HG03378 (cell line): ENCODE measurements at regions not wholly inside any gene's neighbourhood (a gene's known extent, or its start where the extent isn't known, plus 50 kb on each side); places are given as distances from the start of the nearest gene placed in this dataset.

ENCODE experiments used
- ATAC-seq: cut with Tn5 transposase; IDR thresholded peaks from one replicate; pipeline ENCODE4 v1.9.1; 2021; ENCODE audit warnings: mild to moderate bottlenecking, moderate library complexity; ENCODE audit not compliant: unreplicated experiment

GRCh38 chr5:96284727-96285389 lies 148.2 kb downstream of the PCSK1 start:
- no peak for ATAC-seq

- ATAC-seq, result no peak
These were observed 149.5 kb downstream of the PCSK1 start for GRCh38 chr5:96283589-96283988.

- no peak for ATAC-seq
These were observed 151.0 kb downstream of the PCSK1 start for GRCh38 chr5:96282020-96282419.

- ATAC-seq, result no peak
These were observed 152.1 kb downstream of the PCSK1 start for GRCh38 chr5:96280946-96281393.

- peak; percentile 78 for ATAC-seq
These were observed 153.1 kb downstream of the PCSK1 start for GRCh38 chr5:96279801-96280542.

- no peak for ATAC-seq
These were observed 154.1 kb downstream of the PCSK1 start for GRCh38 chr5:96278981-96279380.

GRCh38 chr5:96275051-96275450 lies 158.0 kb downstream of the PCSK1 start:
- no peak for ATAC-seq

- no peak for ATAC-seq
These were observed 167.6 kb downstream of the PCSK1 start for GRCh38 chr5:96265487-96265886.

- no peak for ATAC-seq
These were observed 169.0 kb downstream of the PCSK1 start for GRCh38 chr5:96264047-96264446.

- ATAC-seq, result no peak
These were observed 170.9 kb downstream of the PCSK1 start for GRCh38 chr5:96262105-96262504.

GRCh38 chr5:96260009-96260408 lies 173.0 kb downstream of the PCSK1 start:
- no peak for ATAC-seq

GRCh38 chr5:96259151-96259772 lies 173.8 kb downstream of the PCSK1 start:
- ATAC-seq, result no peak

- ATAC-seq, result no peak
These were observed 174.4 kb downstream of the PCSK1 start for GRCh38 chr5:96258692-96259091.

GRCh38 chr5:96257904-96258303 lies 175.1 kb downstream of the PCSK1 start:
- ATAC-seq, result no peak

- ATAC-seq, result no peak
These were observed 176.1 kb downstream of the PCSK1 start for GRCh38 chr5:96256795-96257470.

- no peak for ATAC-seq
These were observed 177.9 kb downstream of the PCSK1 start for GRCh38 chr5:96254980-96255691.

GRCh38 chr5:96253140-96253539 lies 179.9 kb downstream of the PCSK1 start:
- no peak for ATAC-seq

GRCh38 chr5:96252596-96252995 lies 180.5 kb downstream of the PCSK1 start:
- no peak for ATAC-seq

GRCh38 chr5:96250782-96251181 lies 182.3 kb downstream of the PCSK1 start:
- ATAC-seq, result no peak

- ATAC-seq, result no peak
These were observed 184.9 kb downstream of the PCSK1 start for GRCh38 chr5:96248131-96248530.

- ATAC-seq, result no peak
These were observed 185.3 kb downstream of the PCSK1 start for GRCh38 chr5:96247708-96248107.
